Ascending aorta (tissue), 2 donors: ENCODE measurements at regions not wholly inside any gene's neighbourhood (a gene's known extent, or its start where the extent isn't known, plus 50 kb on each side); places are given as distances from the start of the nearest gene placed in this dataset.
"Not testable (repeated sequence)": the region's sequence is repeated elsewhere in the genome, so short reads cannot be mapped to it uniquely, and the experiment has no call there.

Experiments
- DNase-seq, 2 donors: peaks; one replicate each; pipeline ENCODE4 v3.0.0-alpha.2; 2019; ENCODE audit warnings: low spot score in 2 of 2
- H3K27ac ChIP-seq, 2 donors: fragments of 200-600 bp; sonication (generic); one replicate each; pipeline ENCODE4 v1.5.1; 2016 to 2017; ENCODE audit warnings: mild to moderate bottlenecking in 1 of 2
- H3K27me3 ChIP-seq: fragments of 200-600 bp; sonication (generic); one replicate; pipeline ENCODE4 v1.5.1; 2017
- H3K36me3 ChIP-seq, 2 donors: fragments of 200-600 bp; sonication (generic); one replicate each; pipeline ENCODE4 v1.5.1; 2016
- H3K4me1 ChIP-seq, 2 donors: fragments of 200-600 bp; sonication (generic); one replicate each; pipeline ENCODE4 v1.5.1; 2016 to 2017; ENCODE audit warnings: mild to moderate bottlenecking in 1 of 2
- H3K4me3 ChIP-seq, 2 donors: fragments of 200-600 bp; sonication (generic); one replicate each; pipeline ENCODE4 v1.5.1; 2016 to 2017; ENCODE audit warnings: mild to moderate bottlenecking in 1 of 2
- H3K9me3 ChIP-seq, 2 donors: fragments of 200-600 bp; sonication (generic); one replicate each; pipeline ENCODE4 v1.5.1; 2016
- CTCF ChIP-seq, 3 experiments: fragments of 200-600 bp in 2 of 3; fragments of 450-650 bp in 1 of 3; sonication (generic) in 2 of 3; IDR thresholded peaks; one replicate each; pipeline ENCODE4 v1.5.1; 2016 to 2019; ENCODE audit warnings: antibody characterized with exemption in 3 of 3, mild to moderate bottlenecking in 1 of 3, moderate library complexity in 1 of 3
- intact Hi-C: fragments of 100-400 bp; cut with DNase I; formaldehyde crosslinking; loops from one replicate; pipeline ENCODE4 v1.15.1; 2023

- Histone ChIP-seq H3K27ac (no peak overlapping the region), H3K9me3 (peaks cover 0 to 9% of the 10 kb centered on the region in 2 donors), H3K4me3 (no peak overlapping the region), H3K27me3 (no peaks in the 10 kb centered on the region), H3K36me3 (no peaks in the 10 kb centered on the region), H3K4me1 (no peaks in the 10 kb centered on the region)
- no peak for DNase-seq
- intact Hi-C loops, result no loop called here
- no peak for TF ChIP-seq CTCF (IDR thresholded peaks at IDR 0.05)
Measured at GRCh38 chr13:20311596-20311995, 79.5 kb upstream of the GJB6 start.

GRCh38 chr13:20311022-20311421 is 78.9 kb upstream of the GJB6 start:
- no peak for DNase-seq
- H3K27ac ChIP-seq, result no peak overlapping the region
- no peak overlapping the region for H3K4me3 ChIP-seq
- no peaks in the 10 kb centered on the region for H3K36me3 ChIP-seq
- no peaks in the 10 kb centered on the region for H3K4me1 ChIP-seq
- peaks cover 0 to 9% of the 10 kb centered on the region in 2 donors for H3K9me3 ChIP-seq
- intact Hi-C loops, result no loop called here
- H3K27me3 ChIP-seq, result no peaks in the 10 kb centered on the region
- TF ChIP-seq CTCF (IDR thresholded peaks at IDR 0.05), result no peak

GRCh38 chr13:20306039-20306438 is 73.9 kb upstream of the GJB6 start:
- no peak for DNase-seq
- peaks cover 5% of the 10 kb centered on the region for H3K27me3 ChIP-seq
- no peaks in the 10 kb centered on the region for H3K4me1 ChIP-seq
- intact Hi-C loops, result no loop called here
- no peaks in the 10 kb centered on the region for H3K36me3 ChIP-seq
- peaks cover 0 to 9% of the 10 kb centered on the region in 2 donors for H3K9me3 ChIP-seq
- no peak for TF ChIP-seq CTCF (IDR thresholded peaks at IDR 0.05)
- no peak overlapping the region for H3K4me3 ChIP-seq
- H3K27ac ChIP-seq, result no peak overlapping the region

- Histone ChIP-seq H3K4me1 (no peaks in the 10 kb centered on the region), H3K36me3 (no peaks in the 10 kb centered on the region), H3K27me3 (peaks cover 5% of the 10 kb centered on the region), H3K4me3 (no peak overlapping the region), H3K27ac (no peak overlapping the region), H3K9me3 (peaks cover 0 to 9% of the 10 kb centered on the region in 2 donors)
- TF ChIP-seq CTCF (IDR thresholded peaks at IDR 0.05), result no peak
- no peak for DNase-seq
- intact Hi-C loops, result no loop called here
Measured at GRCh38 chr13:20305587-20305986, 73.5 kb upstream of the GJB6 start.

GRCh38 chr13:20304061-20304460 is 71.9 kb upstream of the GJB6 start:
- H3K9me3 ChIP-seq, intact Hi-C loops, DNase-seq, H3K27me3 ChIP-seq, H3K36me3 ChIP-seq, H3K27ac ChIP-seq, H3K4me3 ChIP-seq, H3K4me1 ChIP-seq: not testable (repeated sequence)

- Histone ChIP-seq H3K4me3 (no peak overlapping the region), H3K27ac (no peak overlapping the region), H3K36me3 (no peaks in the 10 kb centered on the region), H3K27me3 (peaks cover 5% of the 10 kb centered on the region), H3K9me3 (peaks cover 0 to 6% of the 10 kb centered on the region in 2 donors), H3K4me1 (no peaks in the 10 kb centered on the region)
- intact Hi-C loops, result no loop called here
- no peak for DNase-seq
- no peak for TF ChIP-seq CTCF (IDR thresholded peaks at IDR 0.05)
Measured at GRCh38 chr13:20303636-20304035, 71.5 kb upstream of the GJB6 start.
